OCI-LY3 (cell line): ENCODE measurements at regions not wholly inside any gene's neighbourhood (a gene's known extent, or its start where the extent isn't known, plus 50 kb on each side); places are given as distances from the start of the nearest gene placed in this dataset.

Experiments used
- H2AFZ ChIP-seq: fragments of 200-600, 300-600 bp; shearing (Covaris generic); 2 replicates; pipeline ENCODE4 v1.6.0; 2014; ENCODE audit warnings: antibody characterized with exemption, low read depth, low read length
- H3K27ac ChIP-seq: fragments of 200-600, 300-600 bp; sonication (generic); 2 replicates; pipeline ENCODE4 v1.5.1; 2014; ENCODE audit warnings: mild to moderate bottlenecking, low read length, moderate library complexity, mixed read lengths
- H3K27me3 ChIP-seq: fragments of 200-600, 300-600 bp; sonication (generic); 2 replicates; pipeline ENCODE4 v1.6.1; 2014; ENCODE audit warnings: low read depth, low read length, mixed read lengths
- H3K36me3 ChIP-seq: fragments of 200-600, 300-600 bp; sonication (generic); replicated peaks from 2 replicates; pipeline ENCODE3; 2014; ENCODE audit warnings: low read depth, low read length, mixed read lengths
- H3K4me1 ChIP-seq: fragments of 300-600, 200-600 bp; sonication (generic); 2 replicates; pipeline ENCODE4 v1.6.1; 2014; ENCODE audit warnings: low read length, mixed read lengths
- H3K4me2 ChIP-seq: fragments of 200-600, 300-600 bp; sonication (generic); 2 replicates; pipeline ENCODE4 v1.6.1; 2014; ENCODE audit warnings: low read length, mixed read lengths
- H3K4me3 ChIP-seq: fragments of 300-600, 200-600 bp; sonication (generic); 2 replicates; pipeline ENCODE4 v1.5.1; 2014; ENCODE audit warnings: antibody characterized with exemption, mild to moderate bottlenecking, low read length, moderate library complexity
- H3K79me2 ChIP-seq: fragments of 300-600, 200-600 bp; shearing (Covaris generic); 2 replicates; pipeline ENCODE4 v1.6.1; 2014; ENCODE audit warnings: mild to moderate bottlenecking, low read length, mixed read lengths
- H3K9ac ChIP-seq: fragments of 300-600, 200-600 bp; shearing (Covaris generic); 2 replicates; pipeline ENCODE4 v1.6.0; 2014; ENCODE audit warnings: mild to moderate bottlenecking, low read length, moderate library complexity
- H3K9me3 ChIP-seq: fragments of 200-600, 300-600 bp; shearing (Covaris generic); 2 replicates; pipeline ENCODE4 v1.6.1; 2014; ENCODE audit warnings: low read length, mixed read lengths; ENCODE audit not compliant: insufficient read depth
- H4K20me1 ChIP-seq: fragments of 200-600, 300-600 bp; sonication (generic); 2 replicates; pipeline ENCODE4 v1.6.1; 2016; ENCODE audit warnings: low read length, mixed read lengths; ENCODE audit not compliant: insufficient read depth
- EZH2phosphoT487 ChIP-seq: fragments of 200-600 bp; shearing (Covaris generic); IDR thresholded peaks from 2 replicates; pipeline ENCODE4 v1.6.1; 2018; ENCODE audit warnings: antibody characterized with exemption, mixed run types, low read depth
- TF ChIP-seq, protein P1 (sequence below): fragments of 200-600, 300-600 bp; sonication (generic); IDR thresholded peaks from 2 replicates; pipeline ENCODE4 v1.5.1; 2014; ENCODE audit warnings: antibody characterized with exemption, low read length, low read depth

DNA sequence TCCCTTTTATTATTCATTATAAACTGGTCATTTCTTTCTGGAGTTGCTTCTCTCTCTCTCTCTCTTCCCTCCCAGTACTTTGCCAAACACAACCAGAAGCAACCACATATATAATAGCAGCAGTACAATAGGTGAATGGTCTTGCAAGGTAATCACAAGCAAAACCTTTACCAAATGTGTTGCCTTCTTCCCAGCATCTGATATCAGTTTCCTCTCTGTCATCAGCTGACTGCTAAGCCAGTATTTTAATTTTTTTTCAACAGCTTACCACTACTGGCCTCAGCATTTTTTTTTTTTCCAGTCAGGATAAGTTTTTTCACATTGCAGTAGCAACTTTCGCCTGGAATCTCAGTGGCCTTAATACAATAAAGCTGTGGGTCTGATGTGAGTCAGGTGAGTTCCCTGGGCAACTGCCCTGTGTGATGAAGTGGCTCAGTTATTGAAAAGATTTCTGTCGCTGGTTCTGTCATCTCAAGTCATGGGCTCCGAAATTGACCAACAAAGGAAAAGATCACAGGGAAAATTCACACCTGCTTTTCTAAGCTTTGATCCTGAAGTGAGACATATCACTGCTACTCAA, 282.5 kb upstream of the AMIGO2 start:
- peaks cover 56% of the 10 kb centered on the region for H3K4me1 ChIP-seq
- H3K4me2 ChIP-seq = peak overlapping the region; percentile 29
- peak overlapping the region; percentile 94 for H3K9ac ChIP-seq
- no peak overlapping the region for H3K4me3 ChIP-seq
- no peaks in the 10 kb centered on the region for H3K27me3 ChIP-seq
- H3K9me3 ChIP-seq = no peaks in the 10 kb centered on the region
- H3K27ac ChIP-seq = peak overlapping the region; percentile 98
- no peaks in the 10 kb centered on the region for H4K20me1 ChIP-seq
- TF ChIP-seq, protein P1, sequence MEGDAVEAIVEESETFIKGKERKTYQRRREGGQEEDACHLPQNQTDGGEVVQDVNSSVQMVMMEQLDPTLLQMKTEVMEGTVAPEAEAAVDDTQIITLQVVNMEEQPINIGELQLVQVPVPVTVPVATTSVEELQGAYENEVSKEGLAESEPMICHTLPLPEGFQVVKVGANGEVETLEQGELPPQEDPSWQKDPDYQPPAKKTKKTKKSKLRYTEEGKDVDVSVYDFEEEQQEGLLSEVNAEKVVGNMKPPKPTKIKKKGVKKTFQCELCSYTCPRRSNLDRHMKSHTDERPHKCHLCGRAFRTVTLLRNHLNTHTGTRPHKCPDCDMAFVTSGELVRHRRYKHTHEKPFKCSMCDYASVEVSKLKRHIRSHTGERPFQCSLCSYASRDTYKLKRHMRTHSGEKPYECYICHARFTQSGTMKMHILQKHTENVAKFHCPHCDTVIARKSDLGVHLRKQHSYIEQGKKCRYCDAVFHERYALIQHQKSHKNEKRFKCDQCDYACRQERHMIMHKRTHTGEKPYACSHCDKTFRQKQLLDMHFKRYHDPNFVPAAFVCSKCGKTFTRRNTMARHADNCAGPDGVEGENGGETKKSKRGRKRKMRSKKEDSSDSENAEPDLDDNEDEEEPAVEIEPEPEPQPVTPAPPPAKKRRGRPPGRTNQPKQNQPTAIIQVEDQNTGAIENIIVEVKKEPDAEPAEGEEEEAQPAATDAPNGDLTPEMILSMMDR = no peak
- no peak for TF ChIP-seq EZH2phosphoT487
- H3K79me2 ChIP-seq = no peaks in the 10 kb centered on the region
- H3K36me3 ChIP-seq = no peaks in the 10 kb centered on the region
- peak overlapping the region; percentile 56; the same call in 1 of the 2 replicates for H2AFZ ChIP-seq

DNA sequence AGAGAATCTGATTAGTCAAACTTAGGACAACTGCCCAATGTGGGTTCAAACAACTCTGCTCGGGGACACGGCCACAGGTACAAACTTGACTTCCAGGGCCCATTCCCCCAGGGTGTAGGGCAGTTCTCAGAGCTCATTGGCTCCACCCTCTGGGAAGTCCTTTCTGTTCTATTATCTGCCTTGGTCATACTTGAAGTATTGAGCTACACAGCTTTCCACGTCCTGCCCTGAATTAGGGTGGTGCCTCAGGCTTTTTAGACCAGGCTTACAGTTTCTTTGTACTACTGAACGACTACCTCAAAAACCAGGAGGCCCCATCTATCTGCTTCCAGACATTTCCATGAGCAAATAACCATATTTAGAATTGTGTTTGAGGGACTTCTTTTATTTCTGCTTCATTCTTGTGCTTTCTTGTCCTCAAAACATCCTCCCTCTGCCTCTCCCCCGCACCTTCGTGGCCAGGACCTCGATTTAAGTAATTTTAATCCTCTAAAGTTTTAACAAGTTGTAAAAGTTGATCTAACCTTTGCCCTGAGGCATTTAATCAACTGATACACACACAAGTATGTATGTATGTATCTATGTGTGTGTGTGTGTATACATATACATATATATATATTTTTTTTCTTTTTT, 281.7 kb upstream of the AMIGO2 start:
- H3K9ac ChIP-seq = peak overlapping the region; percentile 94
- H3K27ac ChIP-seq = peak overlapping the region; percentile 98
- peak overlapping the region; percentile 61 for H3K4me3 ChIP-seq
- no peaks in the 10 kb centered on the region for H3K9me3 ChIP-seq
- peak overlapping the region; percentile 59; the same call in 1 of the 2 replicates for H2AFZ ChIP-seq
- TF ChIP-seq, protein P1 = peak; percentile 42
- TF ChIP-seq EZH2phosphoT487 = no peak
- H3K36me3 ChIP-seq = no peaks in the 10 kb centered on the region
- no peaks in the 10 kb centered on the region for H3K27me3 ChIP-seq
- no peaks in the 10 kb centered on the region for H4K20me1 ChIP-seq
- no peaks in the 10 kb centered on the region for H3K79me2 ChIP-seq
- H3K4me2 ChIP-seq = peak overlapping the region; percentile 84
- peaks cover 63% of the 10 kb centered on the region for H3K4me1 ChIP-seq

DNA sequence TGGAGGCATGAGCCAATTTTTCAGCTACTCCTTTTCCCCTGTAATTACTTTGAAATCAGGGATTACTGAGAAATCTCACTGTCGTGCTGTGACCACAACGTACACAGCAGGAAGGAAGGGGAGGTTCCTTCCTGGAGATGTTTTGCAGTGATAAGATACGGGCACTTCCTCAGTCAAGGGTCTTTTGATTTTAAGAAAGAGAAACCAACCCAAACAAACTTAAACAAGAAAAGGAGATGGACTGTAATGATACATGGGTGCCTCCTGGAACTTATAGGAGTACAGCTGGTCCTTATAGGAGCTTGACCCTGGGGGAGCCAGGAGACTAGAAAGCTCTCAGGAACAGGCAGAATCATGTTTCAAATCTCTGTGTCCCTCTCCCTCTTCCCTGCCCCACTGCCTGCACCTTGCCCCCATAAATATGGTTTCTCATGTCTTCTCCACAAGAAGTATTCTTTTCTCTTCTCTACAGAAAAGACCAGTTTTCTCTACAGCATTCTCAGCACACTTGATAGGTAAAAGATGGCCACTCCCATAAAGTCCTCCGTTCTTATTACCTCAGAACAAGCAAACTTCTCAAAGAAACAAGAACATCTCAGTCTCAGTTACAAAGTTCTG, 281.1 kb upstream of the AMIGO2 start:
- Histone ChIP-seq H2AFZ (peak overlapping the region; percentile 59; the same call in 1 of the 2 replicates), H3K36me3 (no peaks in the 10 kb centered on the region), H3K4me1 (peaks cover 65% of the 10 kb centered on the region), H3K4me3 (peak overlapping the region; percentile 61), H3K9ac (peak overlapping the region; percentile 94), H3K4me2 (peak overlapping the region; percentile 84), H3K9me3 (no peaks in the 10 kb centered on the region), H3K79me2 (no peaks in the 10 kb centered on the region), H3K27me3 (no peaks in the 10 kb centered on the region), H3K27ac (peak overlapping the region; percentile 98), H4K20me1 (no peaks in the 10 kb centered on the region)
- TF ChIP-seq, protein P1 = no peak
- TF ChIP-seq EZH2phosphoT487 = no peak

DNA sequence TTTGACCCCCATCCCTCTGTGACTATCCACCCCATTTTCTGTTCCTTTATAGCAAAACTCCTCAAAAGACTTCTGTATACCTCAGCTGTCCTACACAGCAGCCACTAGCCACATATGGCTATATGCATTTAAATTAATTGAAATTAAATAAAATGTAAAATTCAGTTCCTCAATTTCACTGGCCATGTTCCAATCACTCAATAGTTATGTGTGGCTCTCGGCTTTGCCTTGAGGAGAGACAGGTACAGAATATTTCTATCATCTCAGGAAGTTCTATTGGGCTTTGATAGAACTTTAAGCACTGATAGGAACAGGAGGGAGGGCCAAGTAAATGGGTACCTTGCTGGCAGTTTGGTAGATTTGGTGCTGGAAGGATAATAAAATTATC, 280.3 kb upstream of the AMIGO2 start:
- TF ChIP-seq EZH2phosphoT487 = no peak
- TF ChIP-seq, protein P1 = no peak
- Histone ChIP-seq H3K4me2 (peak overlapping the region; percentile 84), H3K27me3 (no peaks in the 10 kb centered on the region), H3K79me2 (no peaks in the 10 kb centered on the region), H3K4me1 (peaks cover 73% of the 10 kb centered on the region), H3K27ac (peak overlapping the region; percentile 98), H3K4me3 (peak overlapping the region; percentile 61), H3K9ac (peak overlapping the region; percentile 94), H3K36me3 (no peaks in the 10 kb centered on the region), H2AFZ (no peak overlapping the region), H4K20me1 (no peaks in the 10 kb centered on the region), H3K9me3 (no peaks in the 10 kb centered on the region)
